Loucy (cell line): ENCODE measurements at regions not wholly inside any gene's neighbourhood (a gene's known extent, or its start where the extent isn't known, plus 50 kb on each side); places are given as distances from the start of the nearest gene placed in this dataset.

Experiments
- H2AFZ ChIP-seq: fragments of 200-600 bp; sonication (generic); 2 replicates; pipeline ENCODE4 v1.6.0; 2016; ENCODE audit warnings: antibody characterized with exemption, mild to moderate bottlenecking, low read length, moderate library complexity
- H3F3A ChIP-seq: fragments of 200-600 bp; 2 replicates; pipeline ENCODE4 v1.6.0; 2016; ENCODE audit warnings: antibody characterized with exemption, low read depth, mild to moderate bottlenecking
- H3K27me3 ChIP-seq: fragments of 200-600 bp; sonication (generic); 2 replicates; pipeline ENCODE4 v1.6.1; 2014; ENCODE audit warnings: low read length, mild to moderate bottlenecking; ENCODE audit not compliant: insufficient read depth, poor library complexity, severe bottlenecking
- H3K36me3 ChIP-seq: fragments of 200-600 bp; sonication (generic); 2 replicates; pipeline ENCODE4 v1.6.1; 2016; ENCODE audit warnings: low read length; ENCODE audit not compliant: insufficient read depth
- H3K4me1 ChIP-seq: fragments of 200-600 bp; sonication (generic); 2 replicates; pipeline ENCODE4 v1.5.1; 2014; ENCODE audit warnings: low read length, mild to moderate bottlenecking; ENCODE audit not compliant: insufficient read depth, poor library complexity, severe bottlenecking
- H3K4me2 ChIP-seq: fragments of 200-600 bp; sonication (generic); 2 replicates; pipeline ENCODE4 v1.6.0; 2014; ENCODE audit warnings: antibody characterized with exemption, low read length, low read depth, mild to moderate bottlenecking; ENCODE audit not compliant: poor library complexity, severe bottlenecking
- H3K4me3 ChIP-seq: fragments of 200-600 bp; sonication (generic); 2 replicates; pipeline ENCODE4 v1.5.1; 2014; ENCODE audit warnings: low read length, mild to moderate bottlenecking, mixed read lengths; ENCODE audit not compliant: poor library complexity, severe bottlenecking
- H3K79me2 ChIP-seq: fragments of 200-600 bp; sonication (generic); 2 replicates; pipeline ENCODE4 v1.6.1; 2014; ENCODE audit warnings: low read length; ENCODE audit not compliant: insufficient read depth
- H3K9ac ChIP-seq: fragments of 200-600 bp; sonication (generic); 2 replicates; pipeline ENCODE4 v1.6.0; 2014; ENCODE audit warnings: mild to moderate bottlenecking, low read depth, low read length, moderate library complexity; ENCODE audit not compliant: poor library complexity, severe bottlenecking
- H3K9me2 ChIP-seq: fragments of 200-600 bp; sonication (generic); replicated peaks from 2 replicates; pipeline ENCODE4 v1.6.1; 2016; ENCODE audit warnings: low read depth, low read length, mixed read lengths
- H3K9me3 ChIP-seq: fragments of 200-600 bp; sonication (generic); 2 replicates; pipeline ENCODE4 v1.6.1; 2014; ENCODE audit warnings: mild to moderate bottlenecking, antibody characterized with exemption, low read length, low read depth; ENCODE audit not compliant: insufficient read depth
- H4K20me1 ChIP-seq: fragments of 200-600 bp; sonication (generic); 2 replicates; pipeline ENCODE4 v1.6.0; 2014; ENCODE audit warnings: antibody characterized with exemption, low read length, mild to moderate bottlenecking; ENCODE audit not compliant: insufficient read depth, poor library complexity, severe bottlenecking
- CTCF ChIP-seq: fragments of 200-600 bp; sonication (generic); conservative IDR thresholded peaks from 2 replicates; pipeline ENCODE4 v1.5.1; 2014; ENCODE audit warnings: mild to moderate bottlenecking, antibody characterized with exemption, low read length
- EZH2phosphoT487 ChIP-seq: fragments of 200-600 bp; IDR thresholded peaks from 2 replicates; pipeline ENCODE4 v1.6.1; 2018; ENCODE audit warnings: antibody characterized with exemption, mild to moderate bottlenecking, moderate library complexity, borderline replicate concordance

GRCh38 chr1:173267453-173267945 is 60.4 kb upstream of the TNFSF4 start:
- peak overlapping the region; percentile 45 for H3K4me2 ChIP-seq
- no peak overlapping the region for H3K4me3 ChIP-seq
- no peaks in the 10 kb centered on the region for H3K9me2 ChIP-seq
- no peaks in the 10 kb centered on the region for H3K27me3 ChIP-seq
- TF ChIP-seq EZH2phosphoT487 = no peak
- TF ChIP-seq CTCF = no peak
- no peaks in the 10 kb centered on the region for H3K79me2 ChIP-seq
- peaks cover 39% of the 10 kb centered on the region for H3K4me1 ChIP-seq
- H2AFZ ChIP-seq = no peak overlapping the region
- H4K20me1 ChIP-seq = no peaks in the 10 kb centered on the region
- 0 out of 2 replicates have a peak, but pooled peaks cover 2% of the 10 kb centered on the region for H3K9me3 ChIP-seq
- H3K36me3 ChIP-seq = no peaks in the 10 kb centered on the region
- no peak overlapping the region for H3K9ac ChIP-seq
- no peaks in the 10 kb centered on the region for H3F3A ChIP-seq

GRCh38 chr1:173268261-173268660 is 61.1 kb upstream of the TNFSF4 start:
- Histone ChIP-seq H2AFZ (no peak overlapping the region), H4K20me1 (no peaks in the 10 kb centered on the region), H3K79me2 (no peaks in the 10 kb centered on the region)

GRCh38 chr1:173268786-173269277 is 61.7 kb upstream of the TNFSF4 start:
- no peaks in the 10 kb centered on the region for H3K79me2 ChIP-seq
- no peaks in the 10 kb centered on the region for H3K36me3 ChIP-seq
- H3K4me2 ChIP-seq = no peak overlapping the region
- peaks cover 39% of the 10 kb centered on the region for H3K4me1 ChIP-seq
- no peak overlapping the region for H3K4me3 ChIP-seq
- H3F3A ChIP-seq = no peaks in the 10 kb centered on the region
- H3K9me3 ChIP-seq = 0 out of 2 replicates have a peak, but pooled peaks cover 2% of the 10 kb centered on the region
- no peaks in the 10 kb centered on the region for H4K20me1 ChIP-seq
- no peak for TF ChIP-seq CTCF
- no peak for TF ChIP-seq EZH2phosphoT487
- H3K9me2 ChIP-seq = no peaks in the 10 kb centered on the region
- no peak overlapping the region for H2AFZ ChIP-seq
- no peak overlapping the region for H3K9ac ChIP-seq
- no peaks in the 10 kb centered on the region for H3K27me3 ChIP-seq

More at GRCh38 chr1:173268261-173268660, 61.1 kb upstream of the TNFSF4 start:
- no peak for TF ChIP-seq EZH2phosphoT487
- peak; percentile 27; the same call in 1 of the 2 replicates for TF ChIP-seq CTCF
- H3K9me3 ChIP-seq = 0 out of 2 replicates have a peak, but pooled peaks cover 2% of the 10 kb centered on the region
- no peaks in the 10 kb centered on the region for H3K36me3 ChIP-seq
- no peak overlapping the region for H3K9ac ChIP-seq
- no peaks in the 10 kb centered on the region for H3K9me2 ChIP-seq
- no peak overlapping the region for H3K4me3 ChIP-seq
- H3K4me1 ChIP-seq = peaks cover 39% of the 10 kb centered on the region
- no peaks in the 10 kb centered on the region for H3F3A ChIP-seq
- H3K4me2 ChIP-seq = peak overlapping the region; percentile 45
- H3K27me3 ChIP-seq = no peaks in the 10 kb centered on the region
